ENCODE measurements at regions not wholly inside any gene's neighbourhood (a gene's known extent, or its start where the extent isn't known, plus 50 kb on each side); places are given as distances from the start of the nearest gene placed in this dataset.

GRCh38 chr15:98043160-98044014 is 82.9 kb downstream of the ARRDC4 start:
- Histone ChIP-seq H3K9me3 (ENCODE audit: insufficient read depth, low read depth, low read length) (no peaks in the 10 kb centered on the region), H3K9me2 (replicated peaks; ENCODE audit: low read depth, low read length) (no peaks in the 10 kb centered on the region), H3K79me2 (ENCODE audit: insufficient read depth, low read length) (no peaks in the 10 kb centered on the region), H3K4me3 (ENCODE audit: low read length, poor library complexity, severe bottlenecking) (no peak overlapping the region), H3K9ac (ENCODE audit: low read depth, low read length, poor library complexity, severe bottlenecking) (no peak overlapping the region), H3F3A (ENCODE audit: low read depth) (no peaks in the 10 kb centered on the region), H3K4me2 (ENCODE audit: low read depth, low read length, poor library complexity, severe bottlenecking) (no peak overlapping the region), H3K36me3 (ENCODE audit: insufficient read depth, low read length) (no peaks in the 10 kb centered on the region), H3K4me1 (ENCODE audit: insufficient read depth, low read length, poor library complexity, severe bottlenecking) (no peaks in the 10 kb centered on the region), H2AFZ (ENCODE audit: low read length) (no peak overlapping the region), H3K27me3 (ENCODE audit: insufficient read depth, low read length, poor library complexity, severe bottlenecking) (no peaks in the 10 kb centered on the region), H4K20me1 (ENCODE audit: insufficient read depth, low read length, poor library complexity, severe bottlenecking) (no peaks in the 10 kb centered on the region)
- TF ChIP-seq CTCF (conservative IDR thresholded peaks at IDR 0.05; ENCODE audit: low read length), result no peak
- TF ChIP-seq EZH2phosphoT487 (IDR thresholded peaks at IDR 0.05; ENCODE audit: borderline replicate concordance), result no peak

GRCh38 chr15:98051734-98052133 is 91.2 kb downstream of the ARRDC4 start:
- no peaks in the 10 kb centered on the region for H3F3A ChIP-seq (ENCODE audit: low read depth)
- no peaks in the 10 kb centered on the region for H3K4me1 ChIP-seq (ENCODE audit: insufficient read depth, low read length, poor library complexity, severe bottlenecking)
- no peaks in the 10 kb centered on the region; the same call in 1 of the 2 replicates for H3K36me3 ChIP-seq (ENCODE audit: insufficient read depth, low read length)
- no peak overlapping the region for H2AFZ ChIP-seq (ENCODE audit: low read length)
- 0 out of 2 replicates have a peak, but pooled peaks cover 6% of the 10 kb centered on the region for H3K9me3 ChIP-seq (ENCODE audit: insufficient read depth, low read depth, low read length)
- no peaks in the 10 kb centered on the region for H3K79me2 ChIP-seq (ENCODE audit: insufficient read depth, low read length)
- no peaks in the 10 kb centered on the region for H3K9me2 ChIP-seq (replicated peaks; ENCODE audit: low read depth, low read length)
- H3K4me3 ChIP-seq (ENCODE audit: low read length, poor library complexity, severe bottlenecking), result no peak overlapping the region
- H4K20me1 ChIP-seq (ENCODE audit: insufficient read depth, low read length, poor library complexity, severe bottlenecking), result no peaks in the 10 kb centered on the region
- no peak overlapping the region for H3K9ac ChIP-seq (ENCODE audit: low read depth, low read length, poor library complexity, severe bottlenecking)
- no peaks in the 10 kb centered on the region for H3K27me3 ChIP-seq (ENCODE audit: insufficient read depth, low read length, poor library complexity, severe bottlenecking)
- H3K4me2 ChIP-seq (ENCODE audit: low read depth, low read length, poor library complexity, severe bottlenecking), result no peak overlapping the region
- no peak for TF ChIP-seq CTCF (conservative IDR thresholded peaks at IDR 0.05; ENCODE audit: low read length)
- no peak for TF ChIP-seq EZH2phosphoT487 (IDR thresholded peaks at IDR 0.05; ENCODE audit: borderline replicate concordance)

GRCh38 chr15:98057453-98057852 is 97.0 kb downstream of the ARRDC4 start:
- H3K4me2 ChIP-seq (ENCODE audit: low read depth, low read length, poor library complexity, severe bottlenecking), result no peak overlapping the region
- TF ChIP-seq CTCF (conservative IDR thresholded peaks at IDR 0.05; ENCODE audit: low read length) (no peak), EZH2phosphoT487 (IDR thresholded peaks at IDR 0.05; ENCODE audit: borderline replicate concordance) (no peak)
- H3K9ac ChIP-seq (ENCODE audit: low read depth, low read length, poor library complexity, severe bottlenecking), result no peak overlapping the region
- H3K27me3 ChIP-seq (ENCODE audit: insufficient read depth, low read length, poor library complexity, severe bottlenecking), result no peaks in the 10 kb centered on the region
- H3K9me2 ChIP-seq (replicated peaks; ENCODE audit: low read depth, low read length), result no peaks in the 10 kb centered on the region
- H3K9me3 ChIP-seq (ENCODE audit: insufficient read depth, low read depth, low read length), result peaks cover 13% of the 10 kb centered on the region; the same call in 1 of the 2 replicates
- no peaks in the 10 kb centered on the region for H3K4me1 ChIP-seq (ENCODE audit: insufficient read depth, low read length, poor library complexity, severe bottlenecking)
- H3F3A ChIP-seq (ENCODE audit: low read depth), result no peaks in the 10 kb centered on the region
- no peak overlapping the region for H2AFZ ChIP-seq (ENCODE audit: low read length)
- no peaks in the 10 kb centered on the region for H3K36me3 ChIP-seq (ENCODE audit: insufficient read depth, low read length)
- H3K79me2 ChIP-seq (ENCODE audit: insufficient read depth, low read length), result no peaks in the 10 kb centered on the region
- no peaks in the 10 kb centered on the region for H4K20me1 ChIP-seq (ENCODE audit: insufficient read depth, low read length, poor library complexity, severe bottlenecking)
- no peak overlapping the region for H3K4me3 ChIP-seq (ENCODE audit: low read length, poor library complexity, severe bottlenecking)

Data from Loucy (cell line).